A673 (cell line): ENCODE measurements at regions not wholly inside any gene's neighbourhood (a gene's known extent, or its start where the extent isn't known, plus 50 kb on each side); places are given as distances from the start of the nearest gene placed in this dataset.

Experiments used
- EZH2 ChIP-seq: fragments of 200-600 bp; sonication (generic); IDR thresholded peaks from 2 replicates; pipeline ENCODE4 v1.6.1; 2017; ENCODE audit warnings: borderline replicate concordance, low read depth, mild to moderate bottlenecking, mixed read lengths, antibody characterized with exemption, low read length; ENCODE audit not compliant: poor library complexity, severe bottlenecking
- TF ChIP-seq, protein P1 (sequence below): fragments of 300-800, 200-600 bp; sonication (generic); conservative IDR thresholded peaks from 2 replicates; pipeline ENCODE4 v1.5.1; 2017; ENCODE audit warnings: low read depth, mild to moderate bottlenecking, antibody characterized with exemption, low read length, moderate library complexity, mixed read lengths

DNA sequence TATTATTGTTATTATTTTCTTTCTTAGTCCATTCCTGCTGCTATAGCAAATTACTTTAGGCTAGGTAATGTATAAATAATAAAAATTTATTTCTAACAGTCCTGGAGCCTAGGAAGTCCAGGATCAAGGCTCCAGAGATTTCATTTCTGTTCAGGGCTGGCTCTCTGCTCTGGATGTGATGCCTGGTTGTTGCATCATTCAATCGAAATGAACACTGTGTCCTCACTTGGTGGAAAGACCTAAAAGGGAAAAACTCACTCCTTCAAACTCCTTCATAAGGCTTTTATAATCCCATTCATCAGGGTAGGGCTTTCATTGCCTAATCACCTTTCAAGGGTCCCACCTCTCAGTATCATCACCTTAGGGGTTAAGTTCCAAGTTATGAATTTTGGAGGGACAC lies 395.0 kb downstream of the EFNB2 start:
- TF ChIP-seq, protein P1, sequence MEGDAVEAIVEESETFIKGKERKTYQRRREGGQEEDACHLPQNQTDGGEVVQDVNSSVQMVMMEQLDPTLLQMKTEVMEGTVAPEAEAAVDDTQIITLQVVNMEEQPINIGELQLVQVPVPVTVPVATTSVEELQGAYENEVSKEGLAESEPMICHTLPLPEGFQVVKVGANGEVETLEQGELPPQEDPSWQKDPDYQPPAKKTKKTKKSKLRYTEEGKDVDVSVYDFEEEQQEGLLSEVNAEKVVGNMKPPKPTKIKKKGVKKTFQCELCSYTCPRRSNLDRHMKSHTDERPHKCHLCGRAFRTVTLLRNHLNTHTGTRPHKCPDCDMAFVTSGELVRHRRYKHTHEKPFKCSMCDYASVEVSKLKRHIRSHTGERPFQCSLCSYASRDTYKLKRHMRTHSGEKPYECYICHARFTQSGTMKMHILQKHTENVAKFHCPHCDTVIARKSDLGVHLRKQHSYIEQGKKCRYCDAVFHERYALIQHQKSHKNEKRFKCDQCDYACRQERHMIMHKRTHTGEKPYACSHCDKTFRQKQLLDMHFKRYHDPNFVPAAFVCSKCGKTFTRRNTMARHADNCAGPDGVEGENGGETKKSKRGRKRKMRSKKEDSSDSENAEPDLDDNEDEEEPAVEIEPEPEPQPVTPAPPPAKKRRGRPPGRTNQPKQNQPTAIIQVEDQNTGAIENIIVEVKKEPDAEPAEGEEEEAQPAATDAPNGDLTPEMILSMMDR = no peak
- TF ChIP-seq EZH2 = no peak
